GM23338 (cell line): ENCODE measurements at regions not wholly inside any gene's neighbourhood (a gene's known extent, or its start where the extent isn't known, plus 50 kb on each side); places are given as distances from the start of the nearest gene placed in this dataset.

Source experiments
- ATAC-seq: fragments of 200-7000 bp; cut with Tn5 transposase; 3 replicates; pipeline ENCODE4 v1.9.1; 2020
- DNase-seq: peaks from one replicate; pipeline ENCODE4 v3.0.0-alpha.2; 2015; ENCODE audit warnings: low spot score
- H2AFZ ChIP-seq: fragments of 200-600 bp; sonication (generic); 2 replicates; pipeline ENCODE4 v1.8.0; 2016; ENCODE audit warnings: antibody characterized with exemption, mild to moderate bottlenecking, moderate library complexity
- H3F3A ChIP-seq: fragments of 200-600 bp; sonication (generic); replicated peaks from 2 replicates; pipeline ENCODE4 v1.8.0; 2017; ENCODE audit warnings: antibody characterized with exemption, mixed run types, low read depth
- H3K27ac ChIP-seq: fragments of 200-600 bp; sonication (generic); 2 replicates; pipeline ENCODE4 v1.6.1; 2016; ENCODE audit warnings: low read depth
- H3K27me3 ChIP-seq: fragments of 200-600 bp; sonication (generic); 2 replicates; pipeline ENCODE4 v1.8.0; 2016; ENCODE audit warnings: mild to moderate bottlenecking, mixed run types, moderate library complexity; ENCODE audit not compliant: insufficient read depth
- H3K36me3 ChIP-seq: fragments of 200-600 bp; sonication (generic); 2 replicates; pipeline ENCODE4 v1.8.0; 2016; ENCODE audit warnings: mild to moderate bottlenecking; ENCODE audit not compliant: insufficient read depth
- H3K4me1 ChIP-seq: fragments of 200-600 bp; sonication (generic); 2 replicates; pipeline ENCODE4 v1.8.0; 2016; ENCODE audit warnings: mild to moderate bottlenecking, moderate library complexity; ENCODE audit not compliant: insufficient read depth
- H3K4me2 ChIP-seq: fragments of 200-600 bp; sonication (generic); 2 replicates; pipeline ENCODE4 v1.7.1; 2017; ENCODE audit warnings: mixed run types
- H3K4me3 ChIP-seq: fragments of 200-600 bp; sonication (generic); 2 replicates; pipeline ENCODE4 v1.6.1; 2016; ENCODE audit warnings: mixed run types
- H3K79me2 ChIP-seq: fragments of 200-600 bp; sonication (generic); replicated peaks from 2 replicates; pipeline ENCODE4 v1.8.0; 2017; ENCODE audit warnings: mild to moderate bottlenecking; ENCODE audit not compliant: insufficient read depth
- H3K9me2 ChIP-seq: fragments of 200-600 bp; sonication (generic); 2 replicates; pipeline ENCODE4 v1.8.0; 2017; ENCODE audit not compliant: insufficient read depth
- H4K20me1 ChIP-seq: fragments of 200-600 bp; sonication (generic); replicated peaks from 2 replicates; pipeline ENCODE4 v1.8.0; 2017; ENCODE audit warnings: mild to moderate bottlenecking; ENCODE audit not compliant: insufficient read depth
- H3K27ac Mint-ChIP-seq: 2 replicates; pipeline ENCODE4 v1.8.0; 2020; ENCODE audit warnings: inconsistent platforms, mild to moderate bottlenecking, moderate library complexity, mixed read lengths
- H3K27me3 Mint-ChIP-seq: 3 replicates; pipeline ENCODE4 v1.8.0; 2022; ENCODE audit warnings: low read depth, mild to moderate bottlenecking, moderate library complexity, mixed read lengths, inconsistent platforms; ENCODE audit not compliant: insufficient read depth, poor library complexity
- H3K36me3 Mint-ChIP-seq: 3 replicates; pipeline ENCODE4 v1.8.0; 2021; ENCODE audit warnings: low read depth, mild to moderate bottlenecking, inconsistent platforms, moderate library complexity, mixed read lengths
- H3K4me1 Mint-ChIP-seq: 3 replicates; pipeline ENCODE4 v1.8.0; 2020; ENCODE audit warnings: mild to moderate bottlenecking, inconsistent platforms, mixed read lengths
- H3K4me3 Mint-ChIP-seq: 3 replicates; pipeline ENCODE4 v1.8.0; 2021; ENCODE audit warnings: moderate library complexity, mild to moderate bottlenecking, inconsistent platforms, mixed read lengths
- H3K9me3 Mint-ChIP-seq: 3 replicates; pipeline ENCODE4 v1.8.0; 2020; ENCODE audit warnings: moderate library complexity, mild to moderate bottlenecking, inconsistent platforms, mixed read lengths
- CREB1 ChIP-seq: fragments of 250-450 bp; sonication (Bioruptor Pico); IDR thresholded peaks from 2 replicates; pipeline ENCODE4 v1.5.0; 2020; ENCODE audit warnings: low read depth, mild to moderate bottlenecking, moderate library complexity
- EZH2 ChIP-seq: fragments of 200-600 bp; sonication (generic); IDR thresholded peaks from one replicate; pipeline ENCODE4 v1.8.0; 2017; ENCODE audit warnings: antibody characterized with exemption, mild to moderate bottlenecking, low read depth; ENCODE audit not compliant: unreplicated experiment
- EZH2phosphoT487 ChIP-seq: fragments of 200-600 bp; sonication (generic); IDR thresholded peaks from one replicate; pipeline ENCODE4 v1.8.1; 2018; ENCODE audit warnings: antibody characterized with exemption; ENCODE audit not compliant: unreplicated experiment
- JUNB ChIP-seq: IDR thresholded peaks from one replicate; pipeline ENCODE4 v1.6.1; 2016; ENCODE audit warnings: antibody characterized with exemption; ENCODE audit not compliant: unreplicated experiment
- NANOG ChIP-seq: IDR thresholded peaks from 2 replicates; pipeline ENCODE4 v1.6.1; 2016; ENCODE audit warnings: antibody characterized with exemption, borderline replicate concordance
- POLR2AphosphoS5 ChIP-seq: IDR thresholded peaks from 2 replicates; pipeline ENCODE4 v1.6.1; 2016; ENCODE audit warnings: antibody characterized with exemption, low read depth
- STAT1 ChIP-seq: IDR thresholded peaks from one replicate; pipeline ENCODE4 v1.6.1; 2016; ENCODE audit warnings: antibody characterized with exemption; ENCODE audit not compliant: unreplicated experiment
- ZNF114 ChIP-seq: fragments of 250-450 bp; sonication (Bioruptor Pico); IDR thresholded peaks from 2 replicates; pipeline ENCODE4 v1.5.0; 2020; ENCODE audit warnings: mild to moderate bottlenecking, moderate library complexity
- ZNF331 ChIP-seq: fragments of 250-450 bp; sonication (Bioruptor Pico); IDR thresholded peaks from 2 replicates; pipeline ENCODE4 v1.5.0; 2020; ENCODE audit warnings: low read depth, mild to moderate bottlenecking, moderate library complexity
- TF ChIP-seq, protein P1 (sequence below): IDR thresholded peaks from one replicate; pipeline ENCODE4 v1.6.1; 2018; ENCODE audit warnings: antibody characterized with exemption; ENCODE audit not compliant: unreplicated experiment
- TF ChIP-seq, protein P2 (sequence below): fragments of 250-450 bp; sonication (Bioruptor Pico); IDR thresholded peaks from 2 replicates; pipeline ENCODE4 v1.5.0; 2020; ENCODE audit warnings: mild to moderate bottlenecking, moderate library complexity
- TF ChIP-seq, protein P3 (sequence below), 2 experiments: fragments of 200-600 bp in 1 of 2; sonication (generic) in 1 of 2; conservative IDR thresholded peaks; 2 replicates each; pipeline versions ENCODE4 v1.5.1 to v1.6.1; 2016 to 2017; ENCODE audit warnings: antibody characterized with exemption in 2 of 2, low read depth in 2 of 2, mild to moderate bottlenecking in 2 of 2, moderate library complexity in 1 of 2
- TF ChIP-seq, protein P4 (sequence below): IDR thresholded peaks from 2 replicates; pipeline ENCODE4 v1.6.1; 2016; ENCODE audit warnings: antibody characterized with exemption

DNA sequence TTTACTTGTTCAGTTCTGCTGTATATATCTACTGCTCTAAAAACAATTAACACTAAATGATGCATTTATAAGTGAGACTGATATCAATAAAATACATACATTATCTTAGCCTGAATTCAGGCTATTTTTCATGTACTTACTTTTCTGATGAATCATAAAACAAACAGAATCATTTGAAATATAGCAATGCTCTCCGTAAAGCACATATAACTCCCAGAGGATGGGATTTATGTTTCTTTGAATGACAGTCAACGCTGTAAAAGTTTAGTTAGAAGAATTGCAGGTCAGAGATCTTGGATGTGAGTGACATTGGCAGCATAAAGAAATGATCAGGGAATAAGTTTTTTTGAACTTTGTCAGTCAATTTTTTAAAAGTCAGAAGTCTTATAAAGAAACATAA is 740.2 kb upstream of the NOVA1 start:
- TF ChIP-seq EZH2: no peak
- TF ChIP-seq ZNF331: no peak
- TF ChIP-seq, protein P1, sequence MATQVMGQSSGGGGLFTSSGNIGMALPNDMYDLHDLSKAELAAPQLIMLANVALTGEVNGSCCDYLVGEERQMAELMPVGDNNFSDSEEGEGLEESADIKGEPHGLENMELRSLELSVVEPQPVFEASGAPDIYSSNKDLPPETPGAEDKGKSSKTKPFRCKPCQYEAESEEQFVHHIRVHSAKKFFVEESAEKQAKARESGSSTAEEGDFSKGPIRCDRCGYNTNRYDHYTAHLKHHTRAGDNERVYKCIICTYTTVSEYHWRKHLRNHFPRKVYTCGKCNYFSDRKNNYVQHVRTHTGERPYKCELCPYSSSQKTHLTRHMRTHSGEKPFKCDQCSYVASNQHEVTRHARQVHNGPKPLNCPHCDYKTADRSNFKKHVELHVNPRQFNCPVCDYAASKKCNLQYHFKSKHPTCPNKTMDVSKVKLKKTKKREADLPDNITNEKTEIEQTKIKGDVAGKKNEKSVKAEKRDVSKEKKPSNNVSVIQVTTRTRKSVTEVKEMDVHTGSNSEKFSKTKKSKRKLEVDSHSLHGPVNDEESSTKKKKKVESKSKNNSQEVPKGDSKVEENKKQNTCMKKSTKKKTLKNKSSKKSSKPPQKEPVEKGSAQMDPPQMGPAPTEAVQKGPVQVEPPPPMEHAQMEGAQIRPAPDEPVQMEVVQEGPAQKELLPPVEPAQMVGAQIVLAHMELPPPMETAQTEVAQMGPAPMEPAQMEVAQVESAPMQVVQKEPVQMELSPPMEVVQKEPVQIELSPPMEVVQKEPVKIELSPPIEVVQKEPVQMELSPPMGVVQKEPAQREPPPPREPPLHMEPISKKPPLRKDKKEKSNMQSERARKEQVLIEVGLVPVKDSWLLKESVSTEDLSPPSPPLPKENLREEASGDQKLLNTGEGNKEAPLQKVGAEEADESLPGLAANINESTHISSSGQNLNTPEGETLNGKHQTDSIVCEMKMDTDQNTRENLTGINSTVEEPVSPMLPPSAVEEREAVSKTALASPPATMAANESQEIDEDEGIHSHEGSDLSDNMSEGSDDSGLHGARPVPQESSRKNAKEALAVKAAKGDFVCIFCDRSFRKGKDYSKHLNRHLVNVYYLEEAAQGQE: no peak
- TF ChIP-seq CREB1 (CRISPR knock-in tag): no peak
- TF ChIP-seq, protein P2, sequence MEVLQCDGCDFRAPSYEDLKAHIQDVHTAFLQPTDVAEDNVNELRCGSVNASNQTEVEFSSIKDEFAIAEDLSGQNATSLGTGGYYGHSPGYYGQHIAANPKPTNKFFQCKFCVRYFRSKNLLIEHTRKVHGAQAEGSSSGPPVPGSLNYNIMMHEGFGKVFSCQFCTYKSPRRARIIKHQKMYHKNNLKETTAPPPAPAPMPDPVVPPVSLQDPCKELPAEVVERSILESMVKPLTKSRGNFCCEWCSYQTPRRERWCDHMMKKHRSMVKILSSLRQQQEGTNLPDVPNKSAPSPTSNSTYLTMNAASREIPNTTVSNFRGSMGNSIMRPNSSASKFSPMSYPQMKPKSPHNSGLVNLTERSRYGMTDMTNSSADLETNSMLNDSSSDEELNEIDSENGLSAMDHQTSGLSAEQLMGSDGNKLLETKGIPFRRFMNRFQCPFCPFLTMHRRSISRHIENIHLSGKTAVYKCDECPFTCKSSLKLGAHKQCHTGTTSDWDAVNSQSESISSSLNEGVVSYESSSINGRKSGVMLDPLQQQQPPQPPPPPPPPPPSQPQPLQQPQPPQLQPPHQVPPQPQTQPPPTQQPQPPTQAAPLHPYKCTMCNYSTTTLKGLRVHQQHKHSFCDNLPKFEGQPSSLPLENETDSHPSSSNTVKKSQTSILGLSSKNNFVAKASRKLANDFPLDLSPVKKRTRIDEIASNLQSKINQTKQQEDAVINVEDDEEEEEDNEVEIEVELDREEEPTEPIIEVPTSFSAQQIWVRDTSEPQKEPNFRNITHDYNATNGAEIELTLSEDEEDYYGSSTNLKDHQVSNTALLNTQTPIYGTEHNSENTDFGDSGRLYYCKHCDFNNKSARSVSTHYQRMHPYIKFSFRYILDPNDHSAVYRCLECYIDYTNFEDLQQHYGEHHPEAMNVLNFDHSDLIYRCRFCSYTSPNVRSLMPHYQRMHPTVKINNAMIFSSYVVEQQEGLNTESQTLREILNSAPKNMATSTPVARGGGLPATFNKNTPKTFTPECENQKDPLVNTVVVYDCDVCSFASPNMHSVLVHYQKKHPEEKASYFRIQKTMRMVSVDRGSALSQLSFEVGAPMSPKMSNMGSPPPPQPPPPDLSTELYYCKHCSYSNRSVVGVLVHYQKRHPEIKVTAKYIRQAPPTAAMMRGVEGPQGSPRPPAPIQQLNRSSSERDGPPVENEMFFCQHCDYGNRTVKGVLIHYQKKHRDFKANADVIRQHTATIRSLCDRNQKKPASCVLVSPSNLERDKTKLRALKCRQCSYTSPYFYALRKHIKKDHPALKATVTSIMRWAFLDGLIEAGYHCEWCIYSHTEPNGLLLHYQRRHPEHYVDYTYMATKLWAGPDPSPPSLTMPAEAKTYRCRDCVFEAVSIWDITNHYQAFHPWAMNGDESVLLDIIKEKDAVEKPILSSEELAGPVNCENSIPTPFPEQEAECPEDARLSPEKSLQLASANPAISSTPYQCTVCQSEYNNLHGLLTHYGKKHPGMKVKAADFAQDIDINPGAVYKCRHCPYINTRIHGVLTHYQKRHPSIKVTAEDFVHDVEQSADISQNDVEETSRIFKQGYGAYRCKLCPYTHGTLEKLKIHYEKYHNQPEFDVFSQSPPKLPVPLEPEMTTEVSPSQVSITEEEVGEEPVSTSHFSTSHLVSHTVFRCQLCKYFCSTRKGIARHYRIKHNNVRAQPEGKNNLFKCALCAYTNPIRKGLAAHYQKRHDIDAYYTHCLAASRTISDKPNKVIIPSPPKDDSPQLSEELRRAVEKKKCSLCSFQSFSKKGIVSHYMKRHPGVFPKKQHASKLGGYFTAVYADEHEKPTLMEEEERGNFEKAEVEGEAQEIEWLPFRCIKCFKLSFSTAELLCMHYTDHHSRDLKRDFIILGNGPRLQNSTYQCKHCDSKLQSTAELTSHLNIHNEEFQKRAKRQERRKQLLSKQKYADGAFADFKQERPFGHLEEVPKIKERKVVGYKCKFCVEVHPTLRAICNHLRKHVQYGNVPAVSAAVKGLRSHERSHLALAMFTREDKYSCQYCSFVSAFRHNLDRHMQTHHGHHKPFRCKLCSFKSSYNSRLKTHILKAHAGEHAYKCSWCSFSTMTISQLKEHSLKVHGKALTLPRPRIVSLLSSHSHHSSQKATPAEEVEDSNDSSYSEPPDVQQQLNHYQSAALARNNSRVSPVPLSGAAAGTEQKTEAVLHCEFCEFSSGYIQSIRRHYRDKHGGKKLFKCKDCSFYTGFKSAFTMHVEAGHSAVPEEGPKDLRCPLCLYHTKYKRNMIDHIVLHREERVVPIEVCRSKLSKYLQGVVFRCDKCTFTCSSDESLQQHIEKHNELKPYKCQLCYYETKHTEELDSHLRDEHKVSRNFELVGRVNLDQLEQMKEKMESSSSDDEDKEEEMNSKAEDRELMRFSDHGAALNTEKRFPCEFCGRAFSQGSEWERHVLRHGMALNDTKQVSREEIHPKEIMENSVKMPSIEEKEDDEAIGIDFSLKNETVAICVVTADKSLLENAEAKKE (CRISPR knock-in tag): no peak
- TF ChIP-seq, protein P3, sequence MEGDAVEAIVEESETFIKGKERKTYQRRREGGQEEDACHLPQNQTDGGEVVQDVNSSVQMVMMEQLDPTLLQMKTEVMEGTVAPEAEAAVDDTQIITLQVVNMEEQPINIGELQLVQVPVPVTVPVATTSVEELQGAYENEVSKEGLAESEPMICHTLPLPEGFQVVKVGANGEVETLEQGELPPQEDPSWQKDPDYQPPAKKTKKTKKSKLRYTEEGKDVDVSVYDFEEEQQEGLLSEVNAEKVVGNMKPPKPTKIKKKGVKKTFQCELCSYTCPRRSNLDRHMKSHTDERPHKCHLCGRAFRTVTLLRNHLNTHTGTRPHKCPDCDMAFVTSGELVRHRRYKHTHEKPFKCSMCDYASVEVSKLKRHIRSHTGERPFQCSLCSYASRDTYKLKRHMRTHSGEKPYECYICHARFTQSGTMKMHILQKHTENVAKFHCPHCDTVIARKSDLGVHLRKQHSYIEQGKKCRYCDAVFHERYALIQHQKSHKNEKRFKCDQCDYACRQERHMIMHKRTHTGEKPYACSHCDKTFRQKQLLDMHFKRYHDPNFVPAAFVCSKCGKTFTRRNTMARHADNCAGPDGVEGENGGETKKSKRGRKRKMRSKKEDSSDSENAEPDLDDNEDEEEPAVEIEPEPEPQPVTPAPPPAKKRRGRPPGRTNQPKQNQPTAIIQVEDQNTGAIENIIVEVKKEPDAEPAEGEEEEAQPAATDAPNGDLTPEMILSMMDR (conservative IDR thresholded peaks at IDR 0.05; ENCODE audit: low read depth in 2 of 2): no peak
- no peak for TF ChIP-seq EZH2phosphoT487
- no peak for TF ChIP-seq NANOG
- TF ChIP-seq POLR2AphosphoS5: no peak
- TF ChIP-seq ZNF114: no peak
- TF ChIP-seq JUNB: no peak
- TF ChIP-seq, protein P4, sequence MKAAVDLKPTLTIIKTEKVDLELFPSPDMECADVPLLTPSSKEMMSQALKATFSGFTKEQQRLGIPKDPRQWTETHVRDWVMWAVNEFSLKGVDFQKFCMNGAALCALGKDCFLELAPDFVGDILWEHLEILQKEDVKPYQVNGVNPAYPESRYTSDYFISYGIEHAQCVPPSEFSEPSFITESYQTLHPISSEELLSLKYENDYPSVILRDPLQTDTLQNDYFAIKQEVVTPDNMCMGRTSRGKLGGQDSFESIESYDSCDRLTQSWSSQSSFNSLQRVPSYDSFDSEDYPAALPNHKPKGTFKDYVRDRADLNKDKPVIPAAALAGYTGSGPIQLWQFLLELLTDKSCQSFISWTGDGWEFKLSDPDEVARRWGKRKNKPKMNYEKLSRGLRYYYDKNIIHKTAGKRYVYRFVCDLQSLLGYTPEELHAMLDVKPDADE: no peak
- TF ChIP-seq STAT1: no peak
- no peaks in the 10 kb centered on the region for H3F3A ChIP-seq
- no peaks in the 10 kb centered on the region for H3K4me1 Mint-ChIP-seq
- H4K20me1 ChIP-seq: no peaks in the 10 kb centered on the region
- H3K27ac ChIP-seq: no peak overlapping the region
- ATAC-seq (no peak), DNase-seq (no peak)
- no peaks in the 10 kb centered on the region for H3K27me3 ChIP-seq
- no peaks in the 10 kb centered on the region for H3K36me3 ChIP-seq
- H3K27ac Mint-ChIP-seq: no peak overlapping the region
- no peak overlapping the region for H3K4me3 Mint-ChIP-seq
- H3K9me2 ChIP-seq: no peaks in the 10 kb centered on the region
- H3K36me3 Mint-ChIP-seq: no peaks in the 10 kb centered on the region
- no peaks in the 10 kb centered on the region for H3K27me3 Mint-ChIP-seq
- H3K4me1 ChIP-seq: no peaks in the 10 kb centered on the region
- no peaks in the 10 kb centered on the region for H3K79me2 ChIP-seq
- H3K4me2 ChIP-seq: no peak overlapping the region
- no peak overlapping the region for H2AFZ ChIP-seq
- peaks cover 13% of the 10 kb centered on the region; the same call in 2 of the 3 replicates for H3K9me3 Mint-ChIP-seq
- H3K4me3 ChIP-seq: no peak overlapping the region
